Osteoblast (primary cell): ENCODE measurements at regions not wholly inside any gene's neighbourhood (a gene's known extent, or its start where the extent isn't known, plus 50 kb on each side); places are given as distances from the start of the nearest gene placed in this dataset.

Experiments
- DNase-seq: peaks from one replicate; pipeline ENCODE4 v3.0.0; 2011; ENCODE audit warnings: low spot score, mixed read lengths; ENCODE audit not compliant: insufficient read length; ENCODE audit errors: missing footprints
- H2AFZ ChIP-seq: 2 replicates; pipeline ENCODE4 v1.6.0; 2011; ENCODE audit warnings: mild to moderate bottlenecking, low read length
- H3K27ac ChIP-seq: 2 replicates; pipeline ENCODE4 v1.5.1; 2011; ENCODE audit warnings: mild to moderate bottlenecking, low read depth, low read length, moderate library complexity
- H3K27me3 ChIP-seq: 2 replicates; pipeline ENCODE4 v1.6.0; 2012; ENCODE audit warnings: mild to moderate bottlenecking, control low read depth, inconsistent platforms, low read length, moderate library complexity; ENCODE audit not compliant: insufficient read depth
- H3K36me3 ChIP-seq: 2 replicates; pipeline ENCODE4 v1.5.1; 2011; ENCODE audit warnings: mild to moderate bottlenecking, low read length, control low read depth, moderate library complexity; ENCODE audit not compliant: insufficient read depth
- H3K4me1 ChIP-seq: 2 replicates; pipeline ENCODE4 v1.5.1; 2011; ENCODE audit warnings: mild to moderate bottlenecking, low read length, control low read depth, moderate library complexity; ENCODE audit not compliant: insufficient read depth
- H3K4me2 ChIP-seq: 2 replicates; pipeline ENCODE4 v1.6.0; 2011; ENCODE audit warnings: mild to moderate bottlenecking, low read length; ENCODE audit not compliant: insufficient read depth
- H3K4me3 ChIP-seq: fragments of 200-600 bp; sonication (generic); 3 replicates; pipeline ENCODE4 v1.5.1; 2012; ENCODE audit warnings: mild to moderate bottlenecking, low read length, inconsistent platforms; ENCODE audit not compliant: insufficient read depth
- H3K79me2 ChIP-seq: 2 replicates; pipeline ENCODE4 v1.6.0; 2012; ENCODE audit warnings: mild to moderate bottlenecking, low read length, control low read depth, inconsistent platforms; ENCODE audit not compliant: insufficient read depth
- H3K9me3 ChIP-seq: 2 replicates; pipeline ENCODE4 v1.5.1; 2011; ENCODE audit warnings: low read depth, low read length, control low read depth
- H4K20me1 ChIP-seq: 2 replicates; pipeline ENCODE4 v1.6.0; 2012; ENCODE audit warnings: mild to moderate bottlenecking, low read length, control low read depth; ENCODE audit not compliant: insufficient read depth
- TF ChIP-seq, protein P1 (sequence below): IDR thresholded peaks from 2 replicates; pipeline ENCODE4 v1.5.1; 2011; ENCODE audit warnings: mild to moderate bottlenecking, low read depth, low read length, moderate library complexity; ENCODE audit errors: extremely low read depth

DNA sequence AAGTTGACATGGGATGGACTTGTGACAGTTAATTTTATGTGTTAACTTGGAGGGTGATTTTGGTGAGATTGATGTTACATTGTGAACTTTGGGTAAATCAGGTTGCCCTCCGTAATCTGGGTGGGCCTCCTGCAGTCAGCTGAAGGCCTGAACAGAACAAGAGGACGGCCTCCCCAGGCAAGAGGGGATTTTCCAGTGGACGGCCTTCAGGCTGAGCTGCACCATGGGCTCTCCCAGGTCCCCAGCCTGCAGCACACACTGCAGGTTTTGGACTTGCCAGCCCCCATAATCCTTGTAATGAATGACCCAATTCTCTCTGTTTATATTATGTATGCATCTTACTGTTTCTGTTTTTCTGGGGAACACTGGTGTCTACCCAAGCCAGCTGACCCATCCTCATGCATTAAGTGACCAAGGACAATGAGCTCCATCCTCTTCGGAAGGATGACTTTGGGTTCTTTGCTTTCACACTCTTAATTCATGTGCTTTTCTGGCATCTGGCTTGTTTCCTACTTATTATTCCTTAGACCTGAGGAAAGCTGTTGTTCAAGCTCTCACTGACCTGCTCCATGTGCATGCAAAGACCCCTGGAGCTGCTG lies 64.2 kb downstream of the DACT2 start:
- no peaks in the 10 kb centered on the region for H3K27me3 ChIP-seq
- no peaks in the 10 kb centered on the region for H3K79me2 ChIP-seq
- H4K20me1 ChIP-seq = no peaks in the 10 kb centered on the region
- TF ChIP-seq, protein P1, sequence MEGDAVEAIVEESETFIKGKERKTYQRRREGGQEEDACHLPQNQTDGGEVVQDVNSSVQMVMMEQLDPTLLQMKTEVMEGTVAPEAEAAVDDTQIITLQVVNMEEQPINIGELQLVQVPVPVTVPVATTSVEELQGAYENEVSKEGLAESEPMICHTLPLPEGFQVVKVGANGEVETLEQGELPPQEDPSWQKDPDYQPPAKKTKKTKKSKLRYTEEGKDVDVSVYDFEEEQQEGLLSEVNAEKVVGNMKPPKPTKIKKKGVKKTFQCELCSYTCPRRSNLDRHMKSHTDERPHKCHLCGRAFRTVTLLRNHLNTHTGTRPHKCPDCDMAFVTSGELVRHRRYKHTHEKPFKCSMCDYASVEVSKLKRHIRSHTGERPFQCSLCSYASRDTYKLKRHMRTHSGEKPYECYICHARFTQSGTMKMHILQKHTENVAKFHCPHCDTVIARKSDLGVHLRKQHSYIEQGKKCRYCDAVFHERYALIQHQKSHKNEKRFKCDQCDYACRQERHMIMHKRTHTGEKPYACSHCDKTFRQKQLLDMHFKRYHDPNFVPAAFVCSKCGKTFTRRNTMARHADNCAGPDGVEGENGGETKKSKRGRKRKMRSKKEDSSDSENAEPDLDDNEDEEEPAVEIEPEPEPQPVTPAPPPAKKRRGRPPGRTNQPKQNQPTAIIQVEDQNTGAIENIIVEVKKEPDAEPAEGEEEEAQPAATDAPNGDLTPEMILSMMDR = no peak
- no peak overlapping the region for H3K4me2 ChIP-seq
- no peak overlapping the region for H2AFZ ChIP-seq
- H3K4me3 ChIP-seq = no peak overlapping the region
- no peaks in the 10 kb centered on the region for H3K9me3 ChIP-seq
- DNase-seq = no peak
- H3K27ac ChIP-seq = no peak overlapping the region
- H3K36me3 ChIP-seq = no peaks in the 10 kb centered on the region
- no peaks in the 10 kb centered on the region for H3K4me1 ChIP-seq

DNA sequence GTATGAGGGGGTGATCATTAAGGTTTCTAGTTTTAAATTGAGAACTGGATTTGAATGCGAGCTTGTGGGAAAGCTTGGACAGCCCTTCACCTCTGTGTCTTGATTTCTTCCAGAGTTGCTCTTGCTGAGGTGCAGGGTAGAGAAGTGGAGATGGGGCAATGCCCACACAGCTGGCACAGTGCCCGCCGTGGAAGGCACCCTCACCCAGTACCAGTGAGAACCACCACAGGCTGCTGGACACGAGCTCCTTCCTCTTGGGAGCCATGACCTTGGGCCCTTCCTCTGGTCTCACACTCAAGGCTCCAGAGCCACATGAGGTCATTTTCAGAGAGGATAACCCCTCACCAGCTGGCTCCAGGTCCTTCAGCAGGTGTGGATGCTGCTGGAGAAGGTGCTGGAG lies 67.3 kb downstream of the DACT2 start:
- Histone ChIP-seq H3K27me3 (no peaks in the 10 kb centered on the region), H3K27ac (no peak overlapping the region), H3K4me3 (no peak overlapping the region), H3K4me2 (no peak overlapping the region), H4K20me1 (no peaks in the 10 kb centered on the region), H3K9me3 (no peaks in the 10 kb centered on the region), H3K36me3 (no peaks in the 10 kb centered on the region), H3K4me1 (no peaks in the 10 kb centered on the region), H2AFZ (no peak overlapping the region), H3K79me2 (no peaks in the 10 kb centered on the region)
- TF ChIP-seq, protein P1 = no peak
- no peak for DNase-seq

DNA sequence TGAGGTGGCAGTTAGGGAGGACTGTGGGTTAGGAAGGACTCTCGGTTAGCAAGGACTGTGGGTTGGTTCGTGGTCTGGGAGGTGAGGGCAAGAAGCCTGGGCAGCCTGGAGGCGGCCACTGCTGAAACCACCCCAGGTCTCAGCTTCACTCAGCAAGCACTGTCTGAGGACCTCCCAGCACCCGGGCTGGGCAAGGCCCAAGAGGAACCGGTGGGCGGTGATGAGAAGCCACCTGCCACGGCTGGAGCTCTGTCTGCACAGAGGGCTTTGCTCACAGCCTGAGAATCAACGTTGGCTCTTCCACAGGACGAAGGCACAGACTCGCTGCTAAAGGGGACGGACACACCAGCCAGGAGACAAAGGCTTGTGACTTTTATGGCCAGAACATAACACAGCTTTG lies 69.3 kb downstream of the DACT2 start:
- Histone ChIP-seq H3K9me3 (no peaks in the 10 kb centered on the region), H3K36me3 (no peaks in the 10 kb centered on the region), H3K79me2 (no peaks in the 10 kb centered on the region), H3K27me3 (peaks cover 1% of the 10 kb centered on the region), H3K4me2 (no peak overlapping the region), H2AFZ (no peak overlapping the region), H3K4me3 (no peak overlapping the region), H3K4me1 (no peaks in the 10 kb centered on the region), H4K20me1 (no peaks in the 10 kb centered on the region), H3K27ac (no peak overlapping the region)
- DNase-seq = no peak
- TF ChIP-seq, protein P1 = no peak

DNA sequence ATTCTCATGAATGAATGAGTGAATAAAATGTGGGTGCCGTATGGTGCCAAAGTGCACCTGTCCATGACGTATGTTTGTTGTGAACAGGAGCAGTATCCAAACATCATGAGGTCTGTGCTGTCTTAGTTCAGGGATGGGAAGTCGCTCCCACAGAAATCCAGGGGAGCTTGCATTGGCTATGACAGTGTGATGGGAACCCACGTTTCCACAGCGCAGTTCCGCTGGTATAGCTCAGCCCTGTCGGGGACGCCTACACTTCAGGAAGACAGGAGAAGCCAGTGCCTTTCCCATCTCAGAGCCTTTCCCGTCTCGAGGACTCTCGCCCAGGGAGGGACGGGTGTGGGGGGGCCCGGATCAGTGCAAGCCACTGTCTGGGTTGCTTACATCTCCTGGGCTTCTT lies 69.8 kb downstream of the DACT2 start:
- no peaks in the 10 kb centered on the region for H3K9me3 ChIP-seq
- H2AFZ ChIP-seq = no peak overlapping the region
- no peaks in the 10 kb centered on the region for H3K79me2 ChIP-seq
- peaks cover 4% of the 10 kb centered on the region for H3K27me3 ChIP-seq
- no peaks in the 10 kb centered on the region for H3K36me3 ChIP-seq
- H4K20me1 ChIP-seq = no peaks in the 10 kb centered on the region
- no peak overlapping the region for H3K4me2 ChIP-seq
- H3K27ac ChIP-seq = no peak overlapping the region
- no peaks in the 10 kb centered on the region for H3K4me1 ChIP-seq
- peak; percentile 26 for DNase-seq
- no peak overlapping the region for H3K4me3 ChIP-seq
- TF ChIP-seq, protein P1 = no peak
